Liver (tissue), 8 donors: ENCODE measurements at regions not wholly inside any gene's neighbourhood (a gene's known extent, or its start where the extent isn't known, plus 50 kb on each side); places are given as distances from the start of the nearest gene placed in this dataset.

Experiments
- DNase-seq: peaks from one replicate; pipeline ENCODE4 v3.0.0-alpha.2; 2017; ENCODE audit warnings: low spot score
- H3K27ac ChIP-seq, 2 donors: one replicate each; pipeline ENCODE4 v1.7.0; 2013; ENCODE audit warnings: inconsistent platforms in 2 of 2, low read length in 2 of 2, control low read depth in 1 of 2, low read depth in 1 of 2, mild to moderate bottlenecking in 1 of 2
- H3K27me3 ChIP-seq, 4 donors: one replicate each; pipeline versions ENCODE4 v1.6.1 to v1.7.0; 2013; ENCODE audit warnings: low read length in 3 of 4, inconsistent platforms in 1 of 4, mild to moderate bottlenecking in 1 of 4, moderate library complexity in 1 of 4; ENCODE audit not compliant: control insufficient read depth in 4 of 4, insufficient read depth in 4 of 4
- H3K36me3 ChIP-seq, 4 donors: one replicate each; pipeline versions ENCODE4 v1.6.1 to v1.7.0; 2013; ENCODE audit warnings: low read length in 3 of 4, mild to moderate bottlenecking in 3 of 4, low read depth in 1 of 4, moderate library complexity in 1 of 4; ENCODE audit not compliant: control insufficient read depth in 4 of 4, insufficient read depth in 3 of 4
- H3K4me1 ChIP-seq, 4 donors: one replicate each; pipeline versions ENCODE4 v1.6.1 to v1.7.0; 2013; ENCODE audit warnings: low read length in 3 of 4, mild to moderate bottlenecking in 3 of 4, moderate library complexity in 1 of 4; ENCODE audit not compliant: control insufficient read depth in 4 of 4, insufficient read depth in 4 of 4
- H3K4me3 ChIP-seq, 3 donors: one replicate each; pipeline versions ENCODE4 v1.6.1 to v1.7.0; 2013; ENCODE audit warnings: low read length in 3 of 3, control low read depth in 1 of 3, low read depth in 1 of 3, mild to moderate bottlenecking in 1 of 3
- H3K9ac ChIP-seq, 2 donors: one replicate each; pipeline ENCODE4 v1.7.0; 2013; ENCODE audit warnings: low read length in 2 of 2, mild to moderate bottlenecking in 2 of 2, moderate library complexity in 2 of 2, control low read depth in 1 of 2, low read depth in 1 of 2
- H3K9me3 ChIP-seq, 4 donors: one replicate each; pipeline versions ENCODE4 v1.6.1 to v1.7.0; 2013; ENCODE audit warnings: low read length in 3 of 4; ENCODE audit not compliant: control insufficient read depth in 4 of 4
- FOXA1 ChIP-seq: IDR thresholded peaks from 2 replicates; pipeline ENCODE4 v1.6.1; 2016; ENCODE audit warnings: antibody characterized with exemption
- GABPA ChIP-seq, 2 donors: IDR thresholded peaks in 1 of 2; conservative IDR thresholded peaks in 1 of 2; 2 replicates each; pipeline ENCODE4 v1.6.1; 2016; ENCODE audit warnings: antibody characterized with exemption in 2 of 2, mild to moderate bottlenecking in 1 of 2, moderate library complexity in 1 of 2
- HNF4A ChIP-seq, 2 donors: conservative IDR thresholded peaks; 2 replicates each; pipeline ENCODE4 v1.6.1; 2016; ENCODE audit warnings: antibody characterized with exemption in 2 of 2, mild to moderate bottlenecking in 2 of 2
- HNF4G ChIP-seq: IDR thresholded peaks from 2 replicates; pipeline ENCODE4 v1.6.1; 2016; ENCODE audit warnings: antibody characterized with exemption
- JUND ChIP-seq, 2 donors: IDR thresholded peaks; 2 replicates each; pipeline ENCODE4 v1.6.1; 2016; ENCODE audit warnings: antibody characterized with exemption in 2 of 2
- NR2F2 ChIP-seq: IDR thresholded peaks from 2 replicates; pipeline ENCODE4 v1.6.1; 2016; ENCODE audit warnings: antibody characterized with exemption
- RAD21 ChIP-seq, 2 donors: IDR thresholded peaks; 2 replicates each; pipeline ENCODE4 v1.6.1; 2016; ENCODE audit warnings: antibody characterized with exemption in 2 of 2, mild to moderate bottlenecking in 2 of 2
- RXRA ChIP-seq, 2 donors: IDR thresholded peaks; 2 replicates each; pipeline ENCODE4 v1.6.1; 2017 to 2018; ENCODE audit warnings: antibody characterized with exemption in 2 of 2, mild to moderate bottlenecking in 1 of 2
- SP1 ChIP-seq: IDR thresholded peaks from 2 replicates; pipeline ENCODE4 v1.6.1; 2018; ENCODE audit warnings: antibody characterized with exemption, mild to moderate bottlenecking
- TAF1 ChIP-seq: conservative IDR thresholded peaks from 2 replicates; pipeline ENCODE4 v1.6.1; 2016; ENCODE audit warnings: antibody characterized with exemption, mild to moderate bottlenecking
- YY1 ChIP-seq: IDR thresholded peaks from 2 replicates; pipeline ENCODE4 v1.6.1; 2016; ENCODE audit warnings: antibody characterized with exemption, mild to moderate bottlenecking
- WGBS: extraction: QIAGEN DNeasy Blood & Tissue Kit; methylation state at CpG from one replicate; pipeline ENCODE4 v1.1.7; 2013; 5-methylcytosine and 5-hydroxymethylcytosine counted together
- TF ChIP-seq, protein P1 (sequence below): fragments of 150-350 bp; IDR thresholded peaks from 2 replicates; pipeline ENCODE4 v1.5.1; 2017; ENCODE audit warnings: improper control_type of control experiment, low read depth, low read length; ENCODE audit not compliant: missing input control
- TF ChIP-seq, protein P2 (sequence below): IDR thresholded peaks from 2 replicates; pipeline ENCODE4 v1.6.1; 2016; ENCODE audit warnings: antibody characterized with exemption
- TF ChIP-seq, protein P3 (sequence below): IDR thresholded peaks from 2 replicates; pipeline ENCODE4 v1.6.1; 2016; ENCODE audit warnings: antibody characterized with exemption, mild to moderate bottlenecking
- TF ChIP-seq, protein P4 (sequence below): IDR thresholded peaks from 2 replicates; pipeline ENCODE4 v1.6.1; 2016; ENCODE audit warnings: antibody characterized with exemption
- TF ChIP-seq, protein P5 (sequence below): IDR thresholded peaks from 2 replicates; pipeline ENCODE4 v1.6.1; 2016; ENCODE audit warnings: antibody characterized with exemption
- donor health status: healthy.
- donor health status: healthy.
- donor health status: healthy.
- donor health status: healthy.
- donor health status: healthy.

DNA sequence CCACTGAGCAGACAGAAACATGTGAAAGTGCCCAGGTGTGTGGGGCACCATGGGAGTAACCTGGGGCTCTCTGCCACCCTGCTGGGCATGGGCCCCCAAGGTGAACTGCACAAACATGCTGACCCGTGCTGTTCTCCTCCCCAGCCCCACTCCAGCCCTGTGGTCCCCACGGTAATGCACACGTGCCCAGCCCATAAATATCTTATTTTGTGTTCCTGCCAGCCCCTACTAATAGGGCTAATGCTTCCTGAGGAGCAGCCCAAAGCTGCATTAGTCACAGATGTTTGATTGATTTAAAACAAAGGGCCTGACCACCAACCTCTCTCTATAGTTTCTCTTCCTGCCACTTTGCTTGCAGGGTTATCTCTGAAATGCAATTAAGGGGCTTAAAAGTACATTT lies 95.4 kb downstream of the ABHD5 start (continued):
- TF ChIP-seq, protein P1, sequence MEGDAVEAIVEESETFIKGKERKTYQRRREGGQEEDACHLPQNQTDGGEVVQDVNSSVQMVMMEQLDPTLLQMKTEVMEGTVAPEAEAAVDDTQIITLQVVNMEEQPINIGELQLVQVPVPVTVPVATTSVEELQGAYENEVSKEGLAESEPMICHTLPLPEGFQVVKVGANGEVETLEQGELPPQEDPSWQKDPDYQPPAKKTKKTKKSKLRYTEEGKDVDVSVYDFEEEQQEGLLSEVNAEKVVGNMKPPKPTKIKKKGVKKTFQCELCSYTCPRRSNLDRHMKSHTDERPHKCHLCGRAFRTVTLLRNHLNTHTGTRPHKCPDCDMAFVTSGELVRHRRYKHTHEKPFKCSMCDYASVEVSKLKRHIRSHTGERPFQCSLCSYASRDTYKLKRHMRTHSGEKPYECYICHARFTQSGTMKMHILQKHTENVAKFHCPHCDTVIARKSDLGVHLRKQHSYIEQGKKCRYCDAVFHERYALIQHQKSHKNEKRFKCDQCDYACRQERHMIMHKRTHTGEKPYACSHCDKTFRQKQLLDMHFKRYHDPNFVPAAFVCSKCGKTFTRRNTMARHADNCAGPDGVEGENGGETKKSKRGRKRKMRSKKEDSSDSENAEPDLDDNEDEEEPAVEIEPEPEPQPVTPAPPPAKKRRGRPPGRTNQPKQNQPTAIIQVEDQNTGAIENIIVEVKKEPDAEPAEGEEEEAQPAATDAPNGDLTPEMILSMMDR: no peak
- TF ChIP-seq, protein P2, sequence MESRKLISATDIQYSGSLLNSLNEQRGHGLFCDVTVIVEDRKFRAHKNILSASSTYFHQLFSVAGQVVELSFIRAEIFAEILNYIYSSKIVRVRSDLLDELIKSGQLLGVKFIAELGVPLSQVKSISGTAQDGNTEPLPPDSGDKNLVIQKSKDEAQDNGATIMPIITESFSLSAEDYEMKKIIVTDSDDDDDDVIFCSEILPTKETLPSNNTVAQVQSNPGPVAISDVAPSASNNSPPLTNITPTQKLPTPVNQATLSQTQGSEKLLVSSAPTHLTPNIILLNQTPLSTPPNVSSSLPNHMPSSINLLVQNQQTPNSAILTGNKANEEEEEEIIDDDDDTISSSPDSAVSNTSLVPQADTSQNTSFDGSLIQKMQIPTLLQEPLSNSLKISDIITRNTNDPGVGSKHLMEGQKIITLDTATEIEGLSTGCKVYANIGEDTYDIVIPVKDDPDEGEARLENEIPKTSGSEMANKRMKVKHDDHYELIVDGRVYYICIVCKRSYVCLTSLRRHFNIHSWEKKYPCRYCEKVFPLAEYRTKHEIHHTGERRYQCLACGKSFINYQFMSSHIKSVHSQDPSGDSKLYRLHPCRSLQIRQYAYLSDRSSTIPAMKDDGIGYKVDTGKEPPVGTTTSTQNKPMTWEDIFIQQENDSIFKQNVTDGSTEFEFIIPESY: no peak
- TF ChIP-seq RAD21 (IDR thresholded peaks at IDR 0.05): no peak

DNA sequence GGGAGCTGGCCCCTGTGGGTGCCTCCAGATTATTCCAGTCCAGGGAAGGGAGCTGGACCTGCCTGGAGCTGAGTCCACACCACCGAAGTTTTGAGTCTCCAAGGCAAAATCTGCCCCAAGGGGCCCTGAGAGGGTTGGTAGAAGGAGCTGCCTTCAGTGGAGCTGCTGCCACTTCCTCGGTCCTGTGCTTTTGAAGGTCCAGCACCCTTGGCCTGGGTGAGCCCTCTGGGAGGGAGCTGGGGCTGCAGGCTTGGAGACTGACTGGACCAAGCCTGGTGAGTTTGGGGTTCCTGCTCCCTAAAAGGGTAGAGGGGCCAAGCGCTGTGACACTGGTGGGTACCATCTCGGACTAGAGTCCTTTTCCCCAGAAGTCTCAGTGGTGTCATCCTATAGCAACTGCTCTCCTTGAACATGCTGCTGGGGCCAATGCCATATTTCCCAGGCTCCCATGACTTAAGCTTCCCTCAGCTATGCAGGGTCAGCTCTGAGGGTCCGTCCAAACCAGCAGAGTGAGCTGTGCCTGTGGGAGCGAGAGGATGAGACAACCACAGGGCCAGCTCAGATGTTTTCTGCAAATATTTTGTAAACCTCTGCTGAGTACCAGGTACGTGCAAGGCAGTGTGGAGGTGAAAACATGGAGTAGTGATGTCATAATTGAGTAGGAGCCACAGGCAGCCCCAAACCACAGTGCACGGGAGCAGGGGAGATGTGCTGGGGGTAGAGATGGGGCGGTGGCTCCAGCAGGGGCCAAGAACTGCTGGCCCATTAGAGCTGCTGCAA lies 96.0 kb downstream of the ABHD5 start:
- H3K36me3 ChIP-seq: no peaks in the 10 kb centered on the region
- H3K27ac ChIP-seq: no peak overlapping the region
- H3K4me3 ChIP-seq: no peak overlapping the region
- H3K4me1 ChIP-seq: no peaks in the 10 kb centered on the region
- peaks cover 0 to 2% (median 0%) of the 10 kb centered on the region in 4 donors for H3K27me3 ChIP-seq
- 76% methylated on average over 9 of the region's 9 CpGs for WGBS
- H3K9ac ChIP-seq: no peak overlapping the region
- no peaks in the 10 kb centered on the region for H3K9me3 ChIP-seq
- TF ChIP-seq NR2F2: no peak
- TF ChIP-seq, protein P2: no peak
- DNase-seq: peak; percentile 27

DNA sequence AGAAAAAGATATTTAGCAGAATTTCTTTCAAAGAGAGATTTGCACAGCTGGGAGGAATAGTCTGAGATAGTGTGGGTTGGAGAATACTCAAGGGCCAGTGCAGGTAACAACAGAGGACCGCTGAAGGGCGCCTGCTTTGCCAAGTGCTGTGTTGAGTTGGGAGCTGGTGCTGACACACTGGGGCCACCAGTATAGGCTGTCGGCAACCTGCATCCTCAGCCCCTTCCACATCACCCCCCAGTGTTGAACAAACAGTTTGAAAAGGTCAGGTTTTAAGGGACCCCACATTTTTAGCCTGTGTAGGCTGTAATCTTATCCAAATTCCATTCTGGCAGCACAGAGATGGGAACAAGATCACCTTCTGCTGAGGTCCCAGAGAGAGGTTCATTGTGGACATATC lies 96.6 kb downstream of the ABHD5 start:
- WGBS: 81% methylated on average over 3 of the region's 3 CpGs
- Histone ChIP-seq H3K27me3 (peaks cover 0 to 2% (median 1%) of the 10 kb centered on the region in 4 donors), H3K36me3 (no peaks in the 10 kb centered on the region), H3K9ac (no peak overlapping the region), H3K4me3 (no peak overlapping the region), H3K27ac (no peak overlapping the region), H3K4me1 (no peaks in the 10 kb centered on the region), H3K9me3 (no peaks in the 10 kb centered on the region)
- TF ChIP-seq SP1 (no peak), TAF1 (no peak), RXRA (IDR thresholded peaks at IDR 0.05) (no peak), GABPA (IDR thresholded peaks at IDR 0.05 in 1 of 2, conservative IDR thresholded peaks at IDR 0.05 in 1 of 2) (no peak), JUND (IDR thresholded peaks at IDR 0.05) (no peak), FOXA1 (no peak), YY1 (no peak), RAD21 (IDR thresholded peaks at IDR 0.05) (no peak), HNF4A (conservative IDR thresholded peaks at IDR 0.05) (no peak), NR2F2 (no peak), HNF4G (no peak)
- TF ChIP-seq, protein P3, sequence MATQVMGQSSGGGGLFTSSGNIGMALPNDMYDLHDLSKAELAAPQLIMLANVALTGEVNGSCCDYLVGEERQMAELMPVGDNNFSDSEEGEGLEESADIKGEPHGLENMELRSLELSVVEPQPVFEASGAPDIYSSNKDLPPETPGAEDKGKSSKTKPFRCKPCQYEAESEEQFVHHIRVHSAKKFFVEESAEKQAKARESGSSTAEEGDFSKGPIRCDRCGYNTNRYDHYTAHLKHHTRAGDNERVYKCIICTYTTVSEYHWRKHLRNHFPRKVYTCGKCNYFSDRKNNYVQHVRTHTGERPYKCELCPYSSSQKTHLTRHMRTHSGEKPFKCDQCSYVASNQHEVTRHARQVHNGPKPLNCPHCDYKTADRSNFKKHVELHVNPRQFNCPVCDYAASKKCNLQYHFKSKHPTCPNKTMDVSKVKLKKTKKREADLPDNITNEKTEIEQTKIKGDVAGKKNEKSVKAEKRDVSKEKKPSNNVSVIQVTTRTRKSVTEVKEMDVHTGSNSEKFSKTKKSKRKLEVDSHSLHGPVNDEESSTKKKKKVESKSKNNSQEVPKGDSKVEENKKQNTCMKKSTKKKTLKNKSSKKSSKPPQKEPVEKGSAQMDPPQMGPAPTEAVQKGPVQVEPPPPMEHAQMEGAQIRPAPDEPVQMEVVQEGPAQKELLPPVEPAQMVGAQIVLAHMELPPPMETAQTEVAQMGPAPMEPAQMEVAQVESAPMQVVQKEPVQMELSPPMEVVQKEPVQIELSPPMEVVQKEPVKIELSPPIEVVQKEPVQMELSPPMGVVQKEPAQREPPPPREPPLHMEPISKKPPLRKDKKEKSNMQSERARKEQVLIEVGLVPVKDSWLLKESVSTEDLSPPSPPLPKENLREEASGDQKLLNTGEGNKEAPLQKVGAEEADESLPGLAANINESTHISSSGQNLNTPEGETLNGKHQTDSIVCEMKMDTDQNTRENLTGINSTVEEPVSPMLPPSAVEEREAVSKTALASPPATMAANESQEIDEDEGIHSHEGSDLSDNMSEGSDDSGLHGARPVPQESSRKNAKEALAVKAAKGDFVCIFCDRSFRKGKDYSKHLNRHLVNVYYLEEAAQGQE: no peak
- TF ChIP-seq, protein P4, sequence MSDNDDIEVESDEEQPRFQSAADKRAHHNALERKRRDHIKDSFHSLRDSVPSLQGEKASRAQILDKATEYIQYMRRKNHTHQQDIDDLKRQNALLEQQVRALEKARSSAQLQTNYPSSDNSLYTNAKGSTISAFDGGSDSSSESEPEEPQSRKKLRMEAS: no peak
- TF ChIP-seq, protein P5, sequence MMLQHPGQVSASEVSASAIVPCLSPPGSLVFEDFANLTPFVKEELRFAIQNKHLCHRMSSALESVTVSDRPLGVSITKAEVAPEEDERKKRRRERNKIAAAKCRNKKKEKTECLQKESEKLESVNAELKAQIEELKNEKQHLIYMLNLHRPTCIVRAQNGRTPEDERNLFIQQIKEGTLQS: no peak
- peak; percentile 26 for DNase-seq
